Sigmoid colon (tissue), 4 donors: ENCODE measurements at regions not wholly inside any gene's neighbourhood (a gene's known extent, or its start where the extent isn't known, plus 50 kb on each side); places are given as distances from the start of the nearest gene placed in this dataset.

Experiments used
- CTCF ChIP-seq, 4 experiments: fragments of 450-650 bp in 3 of 4; fragments of 200-600 bp in 1 of 4; IDR thresholded peaks; one replicate each; pipeline ENCODE4 v1.5.1; 2016 to 2019; ENCODE audit warnings: antibody characterized with exemption in 4 of 4, mild to moderate bottlenecking in 3 of 4, moderate library complexity in 2 of 4
- EP300 ChIP-seq, 4 donors: sonication (generic); formaldehyde crosslinking; IDR thresholded peaks; one replicate each; pipeline ENCODE4 v1.6.1; 2017; ENCODE audit warnings: antibody characterized with exemption in 4 of 4
- POLR2A ChIP-seq, 2 donors: fragments of 450-650 bp; IDR thresholded peaks; one replicate each; pipeline ENCODE4 v1.6.1; 2016; ENCODE audit warnings: antibody characterized with exemption in 2 of 2, mild to moderate bottlenecking in 2 of 2, moderate library complexity in 2 of 2

GRCh38 chr12:58346032-58346632 is 404.8 kb downstream of the ATP23 start:
- TF ChIP-seq CTCF (IDR thresholded peaks at IDR 0.05) = peak; percentile 38 to 77 (median 61)
- no peak for TF ChIP-seq EP300 (IDR thresholded peaks at IDR 0.05)
- no peak for TF ChIP-seq POLR2A (IDR thresholded peaks at IDR 0.05)
